ENCODE measurements at regions not wholly inside any gene's neighbourhood (a gene's known extent, or its start where the extent isn't known, plus 50 kb on each side); places are given as distances from the start of the nearest gene placed in this dataset.
A peak's percentile ranks its signal among the peaks of the same experiment; 100 is the strongest.
"Not testable (repeated sequence)": the region's sequence is repeated elsewhere in the genome, so short reads cannot be mapped to it uniquely, and the experiment has no call there.

DNA sequence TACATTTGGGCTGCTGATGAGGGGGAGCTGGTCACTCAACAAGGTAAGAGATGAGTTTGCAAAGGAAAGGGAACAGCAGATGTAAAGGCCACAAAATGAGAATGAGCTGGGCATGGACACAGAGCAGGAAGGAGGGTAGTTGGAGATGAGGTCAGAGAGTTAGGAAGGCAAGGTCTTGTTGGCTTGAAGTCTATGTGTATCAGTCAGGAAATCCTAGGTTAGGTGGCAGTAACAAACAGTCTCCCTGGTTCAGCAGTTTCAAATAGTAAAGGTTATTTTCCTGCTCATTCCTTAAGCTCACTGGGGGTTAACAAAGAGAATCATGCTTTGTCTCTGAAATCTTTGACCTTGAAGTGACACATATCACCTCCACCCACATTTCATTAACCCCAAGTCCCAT is 58.3 kb upstream of the ARL4C start (continued):
- no peak for TF ChIP-seq HES2 (IDR thresholded peaks at IDR 0.05)
- TF ChIP-seq CHD4 (IDR thresholded peaks at IDR 0.05; ENCODE audit: borderline replicate concordance), result no peak
- no peak for TF ChIP-seq SREBF2 (IDR thresholded peaks at IDR 0.05)
- no peak for TF ChIP-seq MAFK (IDR thresholded peaks at IDR 0.05; ENCODE audit: partially characterized antibody)

DNA sequence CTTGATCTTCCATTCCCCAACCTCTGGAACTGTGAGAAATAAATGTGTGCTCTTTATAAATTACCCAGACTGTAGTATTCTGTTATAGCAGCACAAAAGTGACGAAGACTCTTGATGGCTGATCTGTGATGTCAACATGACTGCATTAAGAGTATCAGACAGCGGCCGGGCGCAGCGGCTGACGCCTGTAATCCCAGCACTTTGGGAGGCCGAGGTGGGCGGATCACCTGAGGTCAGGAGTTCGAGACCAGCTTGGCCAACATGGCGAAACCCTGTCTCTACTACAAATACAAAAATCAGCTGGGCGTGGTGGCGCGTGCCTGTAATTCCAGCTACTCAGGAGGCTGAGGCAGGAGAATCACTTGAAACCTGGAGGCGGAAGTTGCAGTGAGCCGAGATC is 56.3 kb upstream of the ARL4C start:
- H3K4me2 ChIP-seq; ATAC-seq; H3K9me3 ChIP-seq; POLR2A ChIA-PET; H3K4me3 ChIP-seq; DNase-seq (ENCODE audit: low read depth in 1 of 2, low spot score in 1 of 2); FAIRE-seq: not testable (repeated sequence)
- H3K27ac ChIP-seq, result peak overlapping the region in 1 of 2 experiments; percentile 48; a peak in 4 of 6 replicates
- CTCF ChIA-PET, result interaction anchor here (1.2 to 4.9 kb wide), 5 partner anchors 8 to 564 kb away, joined by 4 to 21 read pairs (median 7); no protein-coding TSS in a partner anchor
- H3K4me1 ChIP-seq, result peaks cover 22% of the 10 kb centered on the region
- 93% methylated on average over 15 of the region's 15 CpGs for WGBS (ENCODE audit: missing lambda C conversion rate)

DNA sequence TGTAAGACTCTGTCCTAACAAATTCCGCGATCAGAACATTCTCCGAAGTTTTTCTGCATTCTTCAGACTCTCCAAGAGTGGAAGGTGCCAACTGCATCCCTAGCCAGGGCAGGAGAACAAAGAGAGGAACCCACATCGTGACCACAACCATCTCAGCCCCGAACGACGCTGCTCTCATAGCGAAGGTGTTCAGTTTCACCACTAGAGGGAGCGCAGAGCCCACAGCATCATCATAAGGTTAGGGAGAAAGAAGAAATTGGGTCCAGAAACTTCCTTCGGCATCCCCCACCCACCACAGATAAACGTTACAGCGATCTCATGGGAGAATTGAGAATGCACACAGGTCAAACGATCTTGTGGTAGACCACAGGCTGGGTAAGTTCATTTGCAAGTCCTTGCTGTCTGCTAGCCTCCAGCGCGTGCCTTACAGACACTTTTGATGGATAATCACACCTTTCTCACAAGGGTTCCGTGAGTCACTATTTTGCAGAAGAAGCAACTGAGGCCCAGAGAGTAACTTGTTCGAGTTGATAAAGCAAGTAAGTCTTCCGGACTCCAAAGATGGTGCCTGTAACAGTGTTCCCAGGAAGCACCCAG is 53.7 kb upstream of the ARL4C start:
- FAIRE-seq, result peak; percentile 70
- peak overlapping the region; percentile 52 to 65 for H3K27ac ChIP-seq
- peak; percentile 63 to 74 for DNase-seq (ENCODE audit: low read depth in 1 of 2, low spot score in 1 of 2)
- peaks cover 6% of the 10 kb centered on the region; the same call in 1 of the 3 replicates for H3K9me3 ChIP-seq
- ChIA-PET CTCF (interaction anchor here (0.6 to 8.3 kb wide), 23 partner anchors 10 to 735 kb away, joined by 3 to 163 read pairs (median 3); no protein-coding TSS in a partner anchor), POLR2A (no interaction called here)
- H3K4me2 ChIP-seq, result peak overlapping the region; percentile 25; the same call in 2 of the 3 replicates
- TF ChIP-seq CTCF (IDR thresholded peaks at IDR 0.05) (peak; percentile 98), MAX (IDR thresholded peaks at IDR 0.05) (peak; percentile 42; the same call in 1 of the 2 replicates), HOXB13 (CRISPR knock-in tag; IDR thresholded peaks at IDR 0.05; ENCODE audit: low read depth) (no peak), ESRRA (IDR thresholded peaks at IDR 0.05; ENCODE audit: borderline replicate concordance, low read length) (no peak), RAD21 (conservative IDR thresholded peaks at IDR 0.05 in 1 of 2, IDR thresholded peaks at IDR 0.05 in 1 of 2) (peak; percentile 99 to 100), NR3C1 (IDR thresholded peaks at IDR 0.05) (no peak), CBX8 (IDR thresholded peaks at IDR 0.05) (no peak), SMC3 (IDR thresholded peaks at IDR 0.05) (peak; percentile 99), E2F6 (IDR thresholded peaks at IDR 0.05; ENCODE audit: borderline replicate concordance, low read depth) (no peak)
- TF ChIP-seq, protein P1, sequence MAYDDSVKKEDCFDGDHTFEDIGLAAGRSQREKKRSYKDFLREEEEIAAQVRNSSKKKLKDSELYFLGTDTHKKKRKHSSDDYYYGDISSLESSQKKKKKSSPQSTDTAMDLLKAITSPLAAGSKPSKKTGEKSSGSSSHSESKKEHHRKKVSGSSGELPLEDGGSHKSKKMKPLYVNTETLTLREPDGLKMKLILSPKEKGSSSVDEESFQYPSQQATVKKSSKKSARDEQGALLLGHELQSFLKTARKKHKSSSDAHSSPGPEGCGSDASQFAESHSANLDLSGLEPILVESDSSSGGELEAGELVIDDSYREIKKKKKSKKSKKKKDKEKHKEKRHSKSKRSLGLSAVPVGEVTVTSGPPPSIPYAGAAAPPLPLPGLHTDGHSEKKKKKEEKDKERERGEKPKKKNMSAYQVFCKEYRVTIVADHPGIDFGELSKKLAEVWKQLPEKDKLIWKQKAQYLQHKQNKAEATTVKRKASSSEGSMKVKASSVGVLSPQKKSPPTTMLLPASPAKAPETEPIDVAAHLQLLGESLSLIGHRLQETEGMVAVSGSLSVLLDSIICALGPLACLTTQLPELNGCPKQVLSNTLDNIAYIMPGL (CRISPR knock-in tag; IDR thresholded peaks at IDR 0.05; ENCODE audit: borderline replicate concordance), result no peak
- H3K4me3 ChIP-seq, result no peak overlapping the region
- H3K4me1 ChIP-seq, result peaks cover 6% of the 10 kb centered on the region; the same call in 2 of the 3 replicates
- 18% methylated on average over 18 of the region's 18 CpGs for WGBS (ENCODE audit: missing lambda C conversion rate)
- ATAC-seq, result peak; percentile 93 to 97

DNA sequence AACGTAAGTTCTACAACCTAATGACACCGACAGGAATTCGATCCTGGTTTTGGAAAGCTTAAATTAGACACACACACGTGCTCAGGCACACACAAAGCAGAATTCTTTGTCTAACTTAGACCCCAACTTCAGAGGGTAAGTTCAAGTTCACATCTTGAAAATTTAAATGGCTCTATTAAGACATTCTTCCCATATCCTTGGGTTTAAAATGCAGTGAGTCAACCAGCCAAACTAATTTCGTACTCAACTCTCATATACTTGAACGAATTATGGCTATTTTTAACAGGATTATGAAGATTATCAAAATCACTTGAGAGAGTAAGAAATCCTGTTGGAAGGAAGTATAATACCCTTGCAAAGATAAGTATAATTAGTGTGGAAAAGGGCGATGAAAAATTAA is 53.2 kb upstream of the ARL4C start:
- Histone ChIP-seq H3K27ac (peak overlapping the region; percentile 33 to 65; a peak in 5 of 6 replicates), H3K4me3 (no peak overlapping the region), H3K4me2 (peak overlapping the region; percentile 25; the same call in 2 of the 3 replicates), H3K9me3 (0 out of 3 replicates have a peak, but pooled peaks cover under 1% of the 10 kb centered on the region), H3K4me1 (peaks cover 8% of the 10 kb centered on the region)
- TF ChIP-seq EHF (CRISPR knock-in tag; IDR thresholded peaks at IDR 0.05) (no peak), RFX5 (IDR thresholded peaks at IDR 0.05) (no peak), RAD21 (conservative IDR thresholded peaks at IDR 0.05 in 1 of 2, IDR thresholded peaks at IDR 0.05 in 1 of 2) (no peak), MAFK (IDR thresholded peaks at IDR 0.05; ENCODE audit: partially characterized antibody) (no peak), HEYL (CRISPR knock-in tag; IDR thresholded peaks at IDR 0.05) (no peak), CHD4 (IDR thresholded peaks at IDR 0.05; ENCODE audit: borderline replicate concordance) (no peak)
- TF ChIP-seq, protein P2, sequence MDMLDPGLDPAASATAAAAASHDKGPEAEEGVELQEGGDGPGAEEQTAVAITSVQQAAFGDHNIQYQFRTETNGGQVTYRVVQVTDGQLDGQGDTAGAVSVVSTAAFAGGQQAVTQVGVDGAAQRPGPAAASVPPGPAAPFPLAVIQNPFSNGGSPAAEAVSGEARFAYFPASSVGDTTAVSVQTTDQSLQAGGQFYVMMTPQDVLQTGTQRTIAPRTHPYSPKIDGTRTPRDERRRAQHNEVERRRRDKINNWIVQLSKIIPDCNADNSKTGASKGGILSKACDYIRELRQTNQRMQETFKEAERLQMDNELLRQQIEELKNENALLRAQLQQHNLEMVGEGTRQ (IDR thresholded peaks at IDR 0.05), result no peak
- ChIA-PET CTCF (interaction anchor here (1.0 to 8.3 kb wide), 6 partner anchors 290 to 1044 kb away, joined by 3 to 163 read pairs (median 8); no protein-coding TSS in a partner anchor), POLR2A (no interaction called here)
- FAIRE-seq, result no peak
- ATAC-seq, result no peak
- DNase-seq (ENCODE audit: low read depth in 1 of 2, low spot score in 1 of 2), result no peak
- WGBS (ENCODE audit: missing lambda C conversion rate), result 77% methylated on average over 7 of the region's 7 CpGs
